PC-9 (cell line): ENCODE measurements at regions not wholly inside any gene's neighbourhood (a gene's known extent, or its start where the extent isn't known, plus 50 kb on each side); places are given as distances from the start of the nearest gene placed in this dataset.

Experiments used
- BruUV-seq: library from RNA; stranded (reverse); fragments of 400-500 nt; replicated peaks from 2 replicates; lab custom pipeline; 2021; lab: Mats Ljungman, UMichigan
- CTCF ChIA-PET: fragments of 300-600 bp; sonication (Branson Sonifier 250); formaldehyde crosslinking; loops from one replicate; lab custom pipeline; 2022; ENCODE audit warnings: antibody characterized with exemption; lab: Charles Lee
- POLR2A ChIA-PET: fragments of 300-600 bp; sonication (Branson Sonifier 250); formaldehyde crosslinking; loops from one replicate; lab custom pipeline; 2022; ENCODE audit warnings: antibody characterized with exemption; ENCODE audit not compliant: unreplicated experiment; lab: Charles Lee
- DNase-seq, 2 experiments: peaks; one replicate each; pipeline versions ENCODE4 v3.0.0 to v3.0.0-alpha.2; 2015 to 2022; ENCODE audit warnings: mixed read lengths in 1 of 2
- H2AFZ ChIP-seq: fragments of 200-600 bp; sonication (generic); 2 replicates; pipeline ENCODE4 v1.8.1; 2017; ENCODE audit warnings: antibody characterized with exemption
- H3F3A ChIP-seq: fragments of 200-600 bp; sonication (generic); 2 replicates; pipeline ENCODE4 v1.8.1; 2017; ENCODE audit warnings: antibody characterized with exemption, mild to moderate bottlenecking, low read depth; ENCODE audit not compliant: insufficient read depth
- H3K27ac ChIP-seq: fragments of 200-600 bp; sonication (generic); 2 replicates; pipeline ENCODE4 v1.6.1; 2016; ENCODE audit warnings: mixed run types
- H3K27me3 ChIP-seq: fragments of 200-600 bp; sonication (generic); 2 replicates; pipeline ENCODE4 v1.6.1; 2016; ENCODE audit warnings: low read depth, mixed run types; ENCODE audit not compliant: insufficient read depth
- H3K36me3 ChIP-seq: fragments of 200-600 bp; sonication (generic); 2 replicates; pipeline ENCODE4 v1.6.1; 2016; ENCODE audit warnings: low read depth, mixed run types
- H3K4me1 ChIP-seq: fragments of 200-600 bp; sonication (generic); replicated peaks from 2 replicates; pipeline ENCODE4 v1.6.1; 2016; ENCODE audit warnings: mixed run types; ENCODE audit not compliant: insufficient read depth
- H3K4me2 ChIP-seq: fragments of 200-600 bp; sonication (generic); 2 replicates; pipeline ENCODE4 v1.6.1; 2017; ENCODE audit warnings: mixed run types
- H3K4me3 ChIP-seq: fragments of 200-600 bp; sonication (generic); 2 replicates; pipeline ENCODE4 v1.6.1; 2016; ENCODE audit warnings: mixed run types
- H3K79me2 ChIP-seq: fragments of 200-600 bp; sonication (generic); 2 replicates; pipeline ENCODE4 v1.6.1; 2017; ENCODE audit warnings: low read depth, mixed run types
- H3K9me2 ChIP-seq: fragments of 200-600 bp; sonication (generic); 2 replicates; pipeline ENCODE4 v1.8.1; 2017; ENCODE audit warnings: mild to moderate bottlenecking; ENCODE audit not compliant: insufficient read depth
- H3K9me3 ChIP-seq: fragments of 200-600 bp; sonication (generic); 2 replicates; pipeline ENCODE4 v1.8.1; 2016; ENCODE audit warnings: low read depth; ENCODE audit not compliant: insufficient read depth
- H4K20me1 ChIP-seq: fragments of 200-600 bp; sonication (generic); 2 replicates; pipeline ENCODE4 v1.8.1; 2017; ENCODE audit not compliant: insufficient read depth
- CTCF ChIP-seq: fragments of 200-600 bp; sonication (generic); conservative IDR thresholded peaks from 2 replicates; pipeline ENCODE4 v1.6.1; 2017; ENCODE audit warnings: mixed run types, antibody characterized with exemption, mild to moderate bottlenecking, moderate library complexity
- EZH2 ChIP-seq: fragments of 200-600 bp; sonication (generic); IDR thresholded peaks from 2 replicates; pipeline ENCODE4 v1.8.0; 2017; ENCODE audit warnings: antibody characterized with exemption, low read depth
- intact Hi-C: fragments of 100-400 bp; cut with micrococcal nuclease; formaldehyde crosslinking; loops from one replicate; pipeline ENCODE4 v1.10.0; 2022; ENCODE audit not compliant: unreplicated experiment

GRCh38 chr7:41277561-41277960, 425.3 kb downstream of the INHBA start:
- no TSS peak for BruUV-seq
- Histone ChIP-seq H3K4me1 (no peaks in the 10 kb centered on the region), H3K79me2 (no peaks in the 10 kb centered on the region), H3K36me3 (no peaks in the 10 kb centered on the region), H3K4me3 (no peak overlapping the region), H4K20me1 (no peaks in the 10 kb centered on the region), H2AFZ (no peak overlapping the region), H3K27me3 (no peaks in the 10 kb centered on the region), H3K9me3 (no peaks in the 10 kb centered on the region), H3F3A (no peaks in the 10 kb centered on the region), H3K4me2 (no peak overlapping the region), H3K27ac (no peak overlapping the region), H3K9me2 (no peaks in the 10 kb centered on the region)
- DNase-seq: no peak
- intact Hi-C loops: no loop called here
- ChIA-PET POLR2A (no interaction called here), CTCF (interaction anchor here (0.6 kb wide), 1 partner anchor 591 kb away, joined by 3 read pairs; no protein-coding TSS in a partner anchor)
- no peak for TF ChIP-seq EZH2
- no peak for TF ChIP-seq CTCF

- TF ChIP-seq EZH2 (no peak), CTCF (no peak)
- Histone ChIP-seq H3K27me3 (no peaks in the 10 kb centered on the region), H3K4me1 (no peaks in the 10 kb centered on the region), H3K79me2 (no peaks in the 10 kb centered on the region), H3K4me2 (no peak overlapping the region), H3K9me2 (no peaks in the 10 kb centered on the region), H4K20me1 (no peaks in the 10 kb centered on the region), H3K9me3 (no peaks in the 10 kb centered on the region; the same call in 1 of the 2 replicates), H3K27ac (no peak overlapping the region), H3K4me3 (no peak overlapping the region), H3K36me3 (no peaks in the 10 kb centered on the region), H2AFZ (no peak overlapping the region), H3F3A (no peaks in the 10 kb centered on the region)
- intact Hi-C loops: no loop called here
- ChIA-PET CTCF (no interaction called here), POLR2A (no interaction called here)
- DNase-seq: no peak
- BruUV-seq: no TSS peak
Measured at GRCh38 chr7:41275255-41275654, 427.6 kb downstream of the INHBA start.

GRCh38 chr7:41274179-41274578, 428.7 kb downstream of the INHBA start:
- Histone ChIP-seq H3K4me2 (no peak overlapping the region), H3K9me2 (no peaks in the 10 kb centered on the region), H3K4me3 (no peak overlapping the region), H3K36me3 (no peaks in the 10 kb centered on the region), H3K27me3 (no peaks in the 10 kb centered on the region), H2AFZ (no peak overlapping the region), H3K9me3 (no peaks in the 10 kb centered on the region; the same call in 1 of the 2 replicates), H3K4me1 (no peaks in the 10 kb centered on the region), H3K79me2 (no peaks in the 10 kb centered on the region), H3F3A (no peaks in the 10 kb centered on the region), H4K20me1 (no peaks in the 10 kb centered on the region), H3K27ac (no peak overlapping the region)
- CTCF ChIA-PET: no interaction called here
- TF ChIP-seq CTCF: no peak
- no peak for TF ChIP-seq EZH2
- POLR2A ChIA-PET: no interaction called here
- no TSS peak for BruUV-seq
- intact Hi-C loops: no loop called here
- DNase-seq: peak in 1 of 2 experiments; percentile 32
